GM21528 (cell line): ENCODE measurements at regions not wholly inside any gene's neighbourhood (a gene's known extent, or its start where the extent isn't known, plus 50 kb on each side); places are given as distances from the start of the nearest gene placed in this dataset.

Source experiments
- ATAC-seq: cut with Tn5 transposase; IDR thresholded peaks from one replicate; pipeline ENCODE4 v1.9.1; 2021; ENCODE audit warnings: mild to moderate bottlenecking, moderate library complexity; ENCODE audit not compliant: unreplicated experiment, low FRiP score

GRCh38 chr3:127461286-127461910, 129.1 kb downstream of the TPRA1 start:
- ATAC-seq, result no peak

- no peak for ATAC-seq
These were observed 130.6 kb downstream of the TPRA1 start for GRCh38 chr3:127459891-127460290.

GRCh38 chr3:127458696-127459604, 131.6 kb downstream of the TPRA1 start:
- ATAC-seq, result no peak

- no peak for ATAC-seq
These were observed 132.9 kb downstream of the TPRA1 start for GRCh38 chr3:127457546-127458145.

GRCh38 chr3:127457094-127457475, 133.4 kb downstream of the TPRA1 start:
- ATAC-seq, result no peak

GRCh38 chr3:127456471-127457093, 134.0 kb downstream of the TPRA1 start:
- ATAC-seq, result no peak

- ATAC-seq, result peak; percentile 85
These were observed 134.7 kb downstream of the TPRA1 start for GRCh38 chr3:127455541-127456450.

GRCh38 chr3:127454968-127455367, 135.6 kb downstream of the TPRA1 start:
- no peak for ATAC-seq

GRCh38 chr3:127454051-127454450, 136.5 kb downstream of the TPRA1 start:
- ATAC-seq, result no peak

GRCh38 chr3:127452321-127452821, 138.2 kb downstream of the TPRA1 start:
- no peak for ATAC-seq

GRCh38 chr3:127451321-127451720, 139.2 kb downstream of the TPRA1 start:
- no peak for ATAC-seq

GRCh38 chr3:127450331-127450730, 140.2 kb downstream of the TPRA1 start:
- ATAC-seq, result no peak

GRCh38 chr3:127449486-127450212, 140.9 kb downstream of the TPRA1 start:
- ATAC-seq, result no peak

GRCh38 chr3:127448671-127449070, 141.9 kb downstream of the TPRA1 start:
- no peak for ATAC-seq

GRCh38 chr3:127448161-127448561, 142.4 kb downstream of the TPRA1 start:
- no peak for ATAC-seq

- ATAC-seq, result no peak
These were observed 143.8 kb downstream of the TPRA1 start for GRCh38 chr3:127446756-127447155.

- ATAC-seq, result no peak
These were observed 144.8 kb downstream of the TPRA1 start for GRCh38 chr3:127445581-127446343.

- ATAC-seq, result no peak
These were observed 145.8 kb downstream of the TPRA1 start for GRCh38 chr3:127444761-127445160.
